Neuronal stem cell (in vitro differentiated cells): ENCODE measurements at regions not wholly inside any gene's neighbourhood (a gene's known extent, or its start where the extent isn't known, plus 50 kb on each side); places are given as distances from the start of the nearest gene placed in this dataset.

Source experiments
- DNase-seq: peaks from one replicate; pipeline ENCODE4 v3.0.0-alpha.2; 2013; ENCODE audit warnings: low spot score
- H2AFZ ChIP-seq: one replicate; pipeline ENCODE4 v1.6.1; 2013; ENCODE audit warnings: mild to moderate bottlenecking, low read length, inconsistent platforms
- H2AK5ac ChIP-seq: 2 replicates; pipeline ENCODE4 v1.6.1; 2013; ENCODE audit warnings: low read depth, mild to moderate bottlenecking, inconsistent platforms, low read length, moderate library complexity, mixed read lengths
- H2BK120ac ChIP-seq: 2 replicates; pipeline ENCODE4 v1.6.1; 2013; ENCODE audit warnings: low read depth, mild to moderate bottlenecking, inconsistent platforms, low read length, moderate library complexity, mixed read lengths
- H2BK12ac ChIP-seq: one replicate; pipeline ENCODE4 v1.6.1; 2013; ENCODE audit warnings: low read length, inconsistent platforms
- H2BK15ac ChIP-seq: 2 replicates; pipeline ENCODE4 v1.6.1; 2013; ENCODE audit warnings: mild to moderate bottlenecking, low read length, inconsistent platforms, mixed read lengths
- H2BK5ac ChIP-seq: one replicate; pipeline ENCODE4 v1.6.1; 2013; ENCODE audit warnings: inconsistent platforms, mild to moderate bottlenecking, low read length, moderate library complexity
- H3K14ac ChIP-seq: one replicate; pipeline ENCODE4 v1.6.1; 2013; ENCODE audit warnings: low read length, inconsistent platforms
- H3K18ac ChIP-seq: 2 replicates; pipeline ENCODE4 v1.6.1; 2013; ENCODE audit warnings: low read length, inconsistent platforms
- H3K23ac ChIP-seq: 2 replicates; pipeline ENCODE4 v1.6.1; 2013; ENCODE audit warnings: low read depth, mild to moderate bottlenecking, mixed read lengths, low read length, inconsistent platforms; ENCODE audit not compliant: poor library complexity
- H3K27ac ChIP-seq: replicated peaks from 3 replicates; pipeline ENCODE4 v1.5.1; 2013; ENCODE audit warnings: low read length, inconsistent platforms
- H3K27me3 ChIP-seq, 3 experiments: 2 replicates each; pipeline ENCODE4 v1.6.1; 2013; ENCODE audit warnings: low read length in 3 of 3, mild to moderate bottlenecking in 2 of 3, inconsistent platforms in 1 of 3, low read depth in 1 of 3, mixed read lengths in 1 of 3, moderate library complexity in 1 of 3; ENCODE audit not compliant: control insufficient read depth in 3 of 3, insufficient read depth in 3 of 3
- H3K36me3 ChIP-seq, 2 donors: replicated peaks in 1 of 2; 2 replicates each; pipeline ENCODE4 v1.6.1; 2013; ENCODE audit warnings: low read length in 2 of 2; ENCODE audit not compliant: control insufficient read depth in 2 of 2, insufficient read depth in 2 of 2
- H3K4ac ChIP-seq: 2 replicates; pipeline ENCODE4 v1.6.1; 2013; ENCODE audit warnings: inconsistent platforms, mild to moderate bottlenecking, low read length, moderate library complexity
- H3K4me1 ChIP-seq, 2 donors: 1 replicate in 1 of 2; 2 replicates in 1 of 2; pipeline ENCODE4 v1.6.1; 2013; ENCODE audit warnings: low read length in 2 of 2, low read depth in 1 of 2; ENCODE audit not compliant: control insufficient read depth in 2 of 2, insufficient read depth in 1 of 2
- H3K4me2 ChIP-seq: one replicate; pipeline ENCODE4 v1.6.1; 2013; ENCODE audit warnings: mild to moderate bottlenecking, low read length, inconsistent platforms; ENCODE audit not compliant: insufficient read depth, poor library complexity, severe bottlenecking
- H3K4me3 ChIP-seq, 2 donors: 2 replicates each; pipeline ENCODE4 v1.5.1; 2013; ENCODE audit warnings: low read length in 2 of 2, mild to moderate bottlenecking in 2 of 2, inconsistent platforms in 1 of 2, moderate library complexity in 1 of 2
- H3K79me1 ChIP-seq: one replicate; pipeline ENCODE4 v1.6.1; 2013; ENCODE audit warnings: low read depth, mild to moderate bottlenecking, inconsistent platforms, low read length, moderate library complexity
- H3K9ac ChIP-seq: one replicate; pipeline ENCODE4 v1.6.1; 2013; ENCODE audit warnings: mild to moderate bottlenecking, low read depth, low read length, inconsistent platforms; ENCODE audit not compliant: poor library complexity
- H3K9me3 ChIP-seq, 2 donors: replicated peaks in 1 of 2; 2 replicates each; pipeline versions ENCODE3 to v1.6.1; 2013; ENCODE audit warnings: low read length in 2 of 2, mild to moderate bottlenecking in 2 of 2, inconsistent platforms in 1 of 2, low read depth in 1 of 2, mixed read lengths in 1 of 2, moderate library complexity in 1 of 2; ENCODE audit not compliant: control insufficient read depth in 2 of 2, insufficient read depth in 1 of 2
- H4K8ac ChIP-seq: one replicate; pipeline ENCODE4 v1.6.1; 2013; ENCODE audit warnings: low read depth, mild to moderate bottlenecking, inconsistent platforms, low read length, moderate library complexity
- H4K91ac ChIP-seq: one replicate; pipeline ENCODE4 v1.6.1; 2013; ENCODE audit warnings: low read length, low read depth, mild to moderate bottlenecking, inconsistent platforms; ENCODE audit not compliant: poor library complexity
- WGBS, 2 donors: extraction: QIAGEN DNeasy Blood & Tissue Kit; methylation state at CpG; one replicate each; pipeline ENCODE4 v1.1.7; 2013; ENCODE audit warnings: missing lambda C conversion rate in 2 of 2, mixed read lengths in 1 of 2; ENCODE audit not compliant: insufficient read length in 2 of 2, insufficient replicate concordance in 1 of 2; ENCODE audit errors: extremely low coverage in 2 of 2; 5-methylcytosine and 5-hydroxymethylcytosine counted together

GRCh38 chr1:221916176-221916575 is 174.3 kb upstream of the DUSP10 start:
- Histone ChIP-seq H2BK5ac (no peak overlapping the region), H3K36me3 (no peaks in the 10 kb centered on the region), H4K91ac (no peak overlapping the region), H3K4ac (no peak overlapping the region), H2AFZ (no peak overlapping the region), H2BK120ac (no peak overlapping the region), H4K8ac (no peak overlapping the region), H2BK15ac (no peak overlapping the region), H3K18ac (no peak overlapping the region), H3K9ac (no peak overlapping the region), H2AK5ac (no peak overlapping the region), H3K27me3 (no peaks in the 10 kb centered on the region), H3K9me3 (no peaks in the 10 kb centered on the region), H3K14ac (no peak overlapping the region), H3K27ac (no peak overlapping the region), H3K23ac (no peak overlapping the region), H3K4me1 (no peaks in the 10 kb centered on the region), H3K4me3 (no peak overlapping the region), H3K79me1 (no peaks in the 10 kb centered on the region), H2BK12ac (no peak overlapping the region), H3K4me2 (no peak overlapping the region)
- WGBS, 2 donors: no CpG with 5 or more reads among the region's 5 CpGs
- no peak for DNase-seq

- no peak overlapping the region for H4K91ac ChIP-seq
- H3K9ac ChIP-seq: no peak overlapping the region
- H2AK5ac ChIP-seq: no peak overlapping the region
- H3K23ac ChIP-seq: no peak overlapping the region
- H3K14ac ChIP-seq: no peak overlapping the region
- H4K8ac ChIP-seq: no peak overlapping the region
- H3K36me3 ChIP-seq: no peaks in the 10 kb centered on the region
- no peaks in the 10 kb centered on the region for H3K4me1 ChIP-seq
- no peak overlapping the region for H2AFZ ChIP-seq
- no peak overlapping the region for H2BK15ac ChIP-seq
- H3K79me1 ChIP-seq: no peaks in the 10 kb centered on the region
- no peak overlapping the region for H2BK12ac ChIP-seq
- no peak overlapping the region for H3K27ac ChIP-seq
- no peak for DNase-seq
- no CpG with 5 or more reads among the region's 2 CpGs for WGBS, 2 donors
- H3K27me3 ChIP-seq: no peaks in the 10 kb centered on the region
- H3K4me3 ChIP-seq: no peak overlapping the region
- H2BK120ac ChIP-seq: no peak overlapping the region
- H3K4me2 ChIP-seq: no peak overlapping the region
- H2BK5ac ChIP-seq: no peak overlapping the region
- no peak overlapping the region for H3K4ac ChIP-seq
- no peaks in the 10 kb centered on the region for H3K9me3 ChIP-seq
- H3K18ac ChIP-seq: no peak overlapping the region
Measured at GRCh38 chr1:221915764-221916163, 173.9 kb upstream of the DUSP10 start.

DNA sequence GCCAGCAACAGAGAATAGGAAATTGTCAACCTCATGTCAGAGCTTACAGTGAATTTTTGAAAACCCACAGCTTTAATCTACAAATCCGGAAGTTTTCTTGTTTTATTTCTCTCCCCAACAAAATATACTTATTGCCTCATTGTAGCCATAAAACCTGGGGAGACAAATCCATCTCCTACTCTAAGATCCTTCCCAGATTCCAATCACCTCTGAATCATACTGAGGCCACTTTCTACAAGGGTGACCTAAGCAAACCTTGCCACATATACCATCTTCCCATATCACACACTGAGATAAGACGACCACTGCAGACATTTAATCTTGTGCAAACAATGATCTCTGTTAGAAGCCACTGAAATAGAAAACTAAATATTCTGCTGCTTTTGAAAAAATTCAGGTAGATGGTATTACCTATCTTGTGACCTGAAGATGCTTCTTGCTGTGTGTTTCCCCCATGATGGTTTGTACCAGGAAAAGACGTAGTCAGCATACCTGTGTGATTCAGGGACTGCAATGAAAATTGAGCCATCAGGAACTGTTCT is 171.5 kb upstream of the DUSP10 start:
- no peaks in the 10 kb centered on the region for H3K79me1 ChIP-seq
- H3K23ac ChIP-seq: no peak overlapping the region
- H4K91ac ChIP-seq: no peak overlapping the region
- no peak overlapping the region for H3K18ac ChIP-seq
- H3K36me3 ChIP-seq: no peaks in the 10 kb centered on the region
- no peaks in the 10 kb centered on the region for H3K27me3 ChIP-seq
- no peak overlapping the region for H3K14ac ChIP-seq
- H3K4ac ChIP-seq: no peak overlapping the region
- H2BK120ac ChIP-seq: no peak overlapping the region
- no peak overlapping the region for H3K27ac ChIP-seq
- no peak overlapping the region for H2BK5ac ChIP-seq
- H3K9me3 ChIP-seq: no peaks in the 10 kb centered on the region
- H2AFZ ChIP-seq: no peak overlapping the region
- no peak overlapping the region for H4K8ac ChIP-seq
- no peaks in the 10 kb centered on the region for H3K4me1 ChIP-seq
- H3K4me2 ChIP-seq: no peak overlapping the region
- no peak overlapping the region for H2AK5ac ChIP-seq
- no peak overlapping the region for H3K9ac ChIP-seq
- H2BK12ac ChIP-seq: no peak overlapping the region
- H2BK15ac ChIP-seq: no peak overlapping the region
- H3K4me3 ChIP-seq: no peak overlapping the region
- DNase-seq: no peak
- WGBS, 2 donors: no CpG with 5 or more reads among the region's 3 CpGs

GRCh38 chr1:221912230-221912629 is 170.3 kb upstream of the DUSP10 start:
- H4K8ac ChIP-seq: no peak overlapping the region
- H3K4me2 ChIP-seq: no peak overlapping the region
- H3K4ac ChIP-seq: no peak overlapping the region
- no peaks in the 10 kb centered on the region for H3K36me3 ChIP-seq
- no peak overlapping the region for H2BK12ac ChIP-seq
- no peak overlapping the region for H3K9ac ChIP-seq
- no peaks in the 10 kb centered on the region for H3K4me1 ChIP-seq
- H2AK5ac ChIP-seq: no peak overlapping the region
- H3K27me3 ChIP-seq: no peaks in the 10 kb centered on the region
- no peak overlapping the region for H2AFZ ChIP-seq
- H3K4me3 ChIP-seq: no peak overlapping the region
- no peak overlapping the region for H2BK120ac ChIP-seq
- no peak overlapping the region for H3K23ac ChIP-seq
- no peak overlapping the region for H4K91ac ChIP-seq
- no peak for DNase-seq
- no peak overlapping the region for H3K14ac ChIP-seq
- H3K79me1 ChIP-seq: no peaks in the 10 kb centered on the region
- no peak overlapping the region for H2BK15ac ChIP-seq
- no peak overlapping the region for H3K18ac ChIP-seq
- H3K27ac ChIP-seq: no peak overlapping the region
- H2BK5ac ChIP-seq: no peak overlapping the region
- H3K9me3 ChIP-seq: no peaks in the 10 kb centered on the region
